ENCODE measurements at regions not wholly inside any gene's neighbourhood (a gene's known extent, or its start where the extent isn't known, plus 50 kb on each side); places are given as distances from the start of the nearest gene placed in this dataset.
"Not testable (repeated sequence)": the region's sequence is repeated elsewhere in the genome, so short reads cannot be mapped to it uniquely, and the experiment has no call there.

- peak in 1 of 2 experiments; percentile 34 for DNase-seq (ENCODE audit: low spot score in 2 of 2, unreplicated experiment in 2 of 2)
- peaks cover 13% of the 10 kb centered on the region for H3K9me3 Mint-ChIP-seq
- no peak for TF ChIP-seq CTCF (IDR thresholded peaks at IDR 0.05; ENCODE audit: unreplicated experiment)
- H3K27ac Mint-ChIP-seq: no peak overlapping the region
- no peaks in the 10 kb centered on the region for H3K36me3 Mint-ChIP-seq
- no peak overlapping the region for H3K4me3 Mint-ChIP-seq
- H3K27me3 Mint-ChIP-seq (ENCODE audit: low read depth): no peaks in the 10 kb centered on the region
- H3K4me1 Mint-ChIP-seq: peaks cover 14% of the 10 kb centered on the region
Observed at GRCh38 chr9:134571326-134571931, 70.2 kb upstream of the COL5A1 start.

- H3K27ac Mint-ChIP-seq: no peak overlapping the region
- H3K4me3 Mint-ChIP-seq: no peak overlapping the region
- H3K4me1 Mint-ChIP-seq: peaks cover 19% of the 10 kb centered on the region
- no peaks in the 10 kb centered on the region for H3K36me3 Mint-ChIP-seq
- TF ChIP-seq CTCF (IDR thresholded peaks at IDR 0.05; ENCODE audit: unreplicated experiment): no peak
- H3K9me3 Mint-ChIP-seq: peaks cover 10% of the 10 kb centered on the region
- no peaks in the 10 kb centered on the region for H3K27me3 Mint-ChIP-seq (ENCODE audit: low read depth)
- peak in 1 of 2 experiments; percentile 36 for DNase-seq (ENCODE audit: low spot score in 2 of 2, unreplicated experiment in 2 of 2)
Observed at GRCh38 chr9:134571946-134572917, 69.4 kb upstream of the COL5A1 start.

GRCh38 chr9:134574686-134575085 lies 66.9 kb upstream of the COL5A1 start:
- H3K36me3 Mint-ChIP-seq; H3K4me3 Mint-ChIP-seq; H3K27ac Mint-ChIP-seq; H3K27me3 Mint-ChIP-seq (ENCODE audit: low read depth): not testable (repeated sequence)
- H3K4me1 Mint-ChIP-seq: peaks cover 21% of the 10 kb centered on the region
- peaks cover 15% of the 10 kb centered on the region for H3K9me3 Mint-ChIP-seq
- DNase-seq (ENCODE audit: low spot score in 2 of 2, unreplicated experiment in 2 of 2): peak in 1 of 2 experiments; percentile 10

GRCh38 chr9:134575103-134575900 lies 66.3 kb upstream of the COL5A1 start:
- Mint-ChIP-seq H3K9me3 (peaks cover 16% of the 10 kb centered on the region), H3K27me3 (ENCODE audit: low read depth) (no peaks in the 10 kb centered on the region), H3K4me3 (no peak overlapping the region), H3K4me1 (peaks cover 21% of the 10 kb centered on the region), H3K27ac (peak overlapping the region; percentile 91), H3K36me3 (peaks cover under 1% of the 10 kb centered on the region)
- DNase-seq (ENCODE audit: low spot score in 2 of 2, unreplicated experiment in 2 of 2): peak in 1 of 2 experiments; percentile 45
- TF ChIP-seq CTCF (IDR thresholded peaks at IDR 0.05; ENCODE audit: unreplicated experiment): no peak

GRCh38 chr9:134575901-134576176 lies 65.8 kb upstream of the COL5A1 start:
- no peak for DNase-seq (ENCODE audit: low spot score in 2 of 2, unreplicated experiment in 2 of 2)
- H3K27ac Mint-ChIP-seq: peak overlapping the region; percentile 91
- H3K36me3 Mint-ChIP-seq: peaks cover 3% of the 10 kb centered on the region

More at GRCh38 chr9:134575901-134576176, 65.8 kb upstream of the COL5A1 start:
- Mint-ChIP-seq H3K4me3 (no peak overlapping the region), H3K9me3 (peaks cover 21% of the 10 kb centered on the region), H3K4me1 (peaks cover 21% of the 10 kb centered on the region), H3K27me3 (ENCODE audit: low read depth) (no peaks in the 10 kb centered on the region)
- no peak for TF ChIP-seq CTCF (IDR thresholded peaks at IDR 0.05; ENCODE audit: unreplicated experiment)

Data from mesothelial cell of epicardium (in vitro differentiated cells).